Osteocyte (in vitro differentiated cells): ENCODE measurements at regions not wholly inside any gene's neighbourhood (a gene's known extent, or its start where the extent isn't known, plus 50 kb on each side); places are given as distances from the start of the nearest gene placed in this dataset.

ENCODE experiments used
- DNase-seq: peaks from one replicate; pipeline ENCODE4 v3.0.0; 2021; ENCODE audit warnings: mixed read lengths; ENCODE audit not compliant: unreplicated experiment; ENCODE audit errors: extremely low spot score
- H3K27ac Mint-ChIP-seq: one replicate; pipeline ENCODE4 v1.8.0; 2021; ENCODE audit warnings: mild to moderate bottlenecking, mixed read lengths; ENCODE audit not compliant: unreplicated experiment
- H3K27me3 Mint-ChIP-seq: one replicate; pipeline ENCODE4 v1.8.0; 2021; ENCODE audit warnings: mixed read lengths; ENCODE audit not compliant: unreplicated experiment
- H3K36me3 Mint-ChIP-seq: one replicate; pipeline ENCODE4 v1.8.0; 2021; ENCODE audit warnings: mixed read lengths; ENCODE audit not compliant: unreplicated experiment
- H3K4me1 Mint-ChIP-seq: one replicate; pipeline ENCODE4 v1.8.0; 2021; ENCODE audit warnings: mixed read lengths; ENCODE audit not compliant: unreplicated experiment
- H3K4me3 Mint-ChIP-seq: one replicate; pipeline ENCODE4 v1.8.0; 2021; ENCODE audit warnings: mild to moderate bottlenecking, moderate library complexity, mixed read lengths; ENCODE audit not compliant: unreplicated experiment
- H3K9me3 Mint-ChIP-seq: one replicate; pipeline ENCODE4 v1.8.0; 2021; ENCODE audit warnings: mixed read lengths; ENCODE audit not compliant: unreplicated experiment
- CTCF ChIP-seq: fragments of 200-600 bp; sonication (generic); IDR thresholded peaks from 2 replicates; pipeline ENCODE4 v1.5.0; 2021; ENCODE audit warnings: antibody characterized with exemption, mild to moderate bottlenecking, moderate library complexity

- no peaks in the 10 kb centered on the region for H3K4me1 Mint-ChIP-seq
- no peak for DNase-seq
- H3K9me3 Mint-ChIP-seq: no peaks in the 10 kb centered on the region
- no peaks in the 10 kb centered on the region for H3K36me3 Mint-ChIP-seq
- no peak overlapping the region for H3K4me3 Mint-ChIP-seq
- no peak overlapping the region for H3K27ac Mint-ChIP-seq
- TF ChIP-seq CTCF: no peak
- peaks cover 15% of the 10 kb centered on the region for H3K27me3 Mint-ChIP-seq
Observed at GRCh38 chr2:47660168-47660567, 89.4 kb upstream of the KCNK12 start.

GRCh38 chr2:47658646-47659320 lies 88.0 kb upstream of the KCNK12 start:
- no peak for TF ChIP-seq CTCF
- no peaks in the 10 kb centered on the region for H3K36me3 Mint-ChIP-seq
- no peaks in the 10 kb centered on the region for H3K9me3 Mint-ChIP-seq
- no peak overlapping the region for H3K4me3 Mint-ChIP-seq
- peaks cover 15% of the 10 kb centered on the region for H3K27me3 Mint-ChIP-seq
- no peaks in the 10 kb centered on the region for H3K4me1 Mint-ChIP-seq
- no peak for DNase-seq
- H3K27ac Mint-ChIP-seq: no peak overlapping the region

GRCh38 chr2:47657886-47658489 lies 87.2 kb upstream of the KCNK12 start:
- Mint-ChIP-seq H3K27ac (no peak overlapping the region), H3K27me3 (peaks cover 16% of the 10 kb centered on the region), H3K9me3 (no peaks in the 10 kb centered on the region), H3K36me3 (no peaks in the 10 kb centered on the region), H3K4me3 (no peak overlapping the region), H3K4me1 (no peaks in the 10 kb centered on the region)
- no peak for DNase-seq
- no peak for TF ChIP-seq CTCF

GRCh38 chr2:47656715-47657600 lies 86.2 kb upstream of the KCNK12 start:
- H3K4me3 Mint-ChIP-seq: no peak overlapping the region
- no peak overlapping the region for H3K27ac Mint-ChIP-seq
- DNase-seq: no peak
- H3K36me3 Mint-ChIP-seq: no peaks in the 10 kb centered on the region
- TF ChIP-seq CTCF: no peak
- H3K27me3 Mint-ChIP-seq: peaks cover 21% of the 10 kb centered on the region
- no peaks in the 10 kb centered on the region for H3K4me1 Mint-ChIP-seq
- no peaks in the 10 kb centered on the region for H3K9me3 Mint-ChIP-seq

- peaks cover 24% of the 10 kb centered on the region for H3K27me3 Mint-ChIP-seq
Observed at GRCh38 chr2:47655563-47655880, 84.7 kb upstream of the KCNK12 start.

More at GRCh38 chr2:47655563-47655880, 84.7 kb upstream of the KCNK12 start:
- DNase-seq: no peak
- no peaks in the 10 kb centered on the region for H3K9me3 Mint-ChIP-seq
- no peak for TF ChIP-seq CTCF
- H3K4me3 Mint-ChIP-seq: no peak overlapping the region
- H3K27ac Mint-ChIP-seq: no peak overlapping the region
- H3K4me1 Mint-ChIP-seq: peaks cover 9% of the 10 kb centered on the region
- H3K36me3 Mint-ChIP-seq: no peaks in the 10 kb centered on the region
